GM18873 (cell line): ENCODE measurements at regions not wholly inside any gene's neighbourhood (a gene's known extent, or its start where the extent isn't known, plus 50 kb on each side); places are given as distances from the start of the nearest gene placed in this dataset.
"Not testable (repeated sequence)": the region's sequence is repeated elsewhere in the genome, so short reads cannot be mapped to it uniquely, and the experiment has no call there.

Experiments
- ATAC-seq: cut with Tn5 transposase; IDR thresholded peaks from one replicate; pipeline ENCODE4 v1.9.1; 2021; ENCODE audit warnings: mild to moderate bottlenecking, moderate library complexity, moderate number of reproducible peaks; ENCODE audit not compliant: unreplicated experiment, low FRiP score

DNA sequence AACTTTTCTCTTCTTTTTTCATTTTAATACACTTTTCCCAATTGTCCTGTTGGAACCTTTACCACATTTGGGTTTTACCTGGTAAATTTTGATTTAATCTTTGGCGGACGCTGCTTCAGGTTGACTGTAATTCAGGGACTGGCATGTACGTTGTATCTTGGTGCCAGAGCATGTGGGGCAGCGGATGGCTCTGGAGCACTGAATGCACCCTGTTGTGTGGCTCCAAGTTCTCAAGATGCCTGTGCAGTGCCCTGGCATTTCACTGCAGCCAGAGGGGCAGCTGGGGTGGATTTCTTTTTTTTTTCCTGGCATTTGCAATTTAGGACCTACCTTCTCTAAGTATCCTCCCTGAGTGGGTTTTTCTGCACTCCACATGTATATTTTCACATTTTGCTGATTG lies 242.2 kb downstream of the BLID start:
- no peak for ATAC-seq

DNA sequence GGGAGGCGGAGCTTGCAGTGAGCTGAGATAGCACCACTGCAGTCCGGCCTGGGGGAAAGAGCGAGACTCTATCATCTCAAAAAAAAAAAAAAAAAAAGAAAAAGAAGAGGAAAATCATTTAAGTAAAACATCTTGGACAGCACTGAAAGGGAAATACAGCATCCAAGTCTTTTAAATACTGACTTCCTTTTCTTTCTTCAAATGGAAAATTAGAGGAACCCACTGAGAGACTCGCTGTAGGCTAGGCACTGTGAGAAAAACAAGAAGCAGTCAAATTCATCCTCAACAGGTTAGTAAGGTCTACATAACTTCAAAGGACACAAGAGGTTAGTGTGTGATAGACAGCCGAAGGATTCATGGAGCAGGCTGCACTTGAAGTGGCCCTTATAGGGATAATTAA lies 243.7 kb downstream of the BLID start:
- no peak for ATAC-seq

DNA sequence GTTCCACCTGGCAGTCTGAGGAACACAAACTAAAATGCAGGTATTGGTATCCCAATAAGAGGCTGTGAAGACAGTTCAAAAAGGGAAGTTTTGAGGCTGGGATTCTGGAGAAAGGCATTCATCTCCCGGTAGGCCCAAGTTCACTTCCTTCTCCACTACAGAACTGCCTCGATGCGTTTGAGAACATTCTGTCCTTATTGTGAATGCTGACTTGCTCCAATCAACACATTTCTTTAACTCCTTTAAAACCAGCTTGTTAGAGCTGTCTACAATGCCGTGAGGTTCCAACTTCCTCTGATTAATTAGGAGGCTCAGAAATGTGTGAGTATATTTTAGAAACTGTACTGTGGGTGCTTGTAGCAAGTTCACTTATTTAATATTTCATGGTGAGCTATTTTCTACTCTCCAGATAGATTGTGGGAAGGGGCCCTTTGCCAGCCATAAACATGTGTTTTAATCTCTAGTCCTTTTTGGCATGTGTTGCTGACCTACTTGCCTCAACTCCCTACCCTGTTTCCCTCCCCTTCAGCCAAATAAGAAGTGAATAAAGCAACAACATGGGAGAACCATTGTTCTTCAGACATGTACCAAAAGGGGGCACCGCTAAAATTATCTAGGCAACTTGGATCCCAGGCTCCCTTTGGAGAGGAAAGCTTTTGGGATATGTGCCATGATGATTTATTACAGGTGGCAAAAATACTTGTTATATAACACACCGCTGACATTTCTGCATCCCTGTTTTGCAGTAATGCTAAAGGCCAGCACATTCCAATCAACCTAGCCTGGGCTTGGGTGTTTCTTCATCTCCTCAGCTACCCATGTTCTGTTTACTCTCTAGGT lies 245.6 kb downstream of the BLID start:
- ATAC-seq = no peak

DNA sequence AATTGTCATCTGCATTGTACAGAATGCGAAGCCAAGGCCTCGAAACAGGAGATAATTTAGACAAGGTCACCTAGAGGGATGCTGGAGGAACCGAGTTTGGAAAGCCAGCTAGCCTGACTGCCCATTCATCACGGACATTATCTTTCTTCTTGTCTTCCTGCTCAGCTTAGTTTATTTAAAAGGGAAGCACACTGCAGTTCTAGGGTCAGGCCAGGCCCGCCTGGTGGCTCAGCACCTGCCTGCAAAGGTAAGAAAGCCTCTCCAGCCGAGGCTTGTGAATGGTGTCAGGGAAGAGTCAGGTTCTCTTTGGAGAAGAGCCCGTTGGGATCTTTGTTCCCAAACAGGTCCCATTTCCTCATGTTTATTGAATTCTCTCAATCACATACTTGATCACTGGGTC lies 246.5 kb downstream of the BLID start:
- no peak for ATAC-seq

DNA sequence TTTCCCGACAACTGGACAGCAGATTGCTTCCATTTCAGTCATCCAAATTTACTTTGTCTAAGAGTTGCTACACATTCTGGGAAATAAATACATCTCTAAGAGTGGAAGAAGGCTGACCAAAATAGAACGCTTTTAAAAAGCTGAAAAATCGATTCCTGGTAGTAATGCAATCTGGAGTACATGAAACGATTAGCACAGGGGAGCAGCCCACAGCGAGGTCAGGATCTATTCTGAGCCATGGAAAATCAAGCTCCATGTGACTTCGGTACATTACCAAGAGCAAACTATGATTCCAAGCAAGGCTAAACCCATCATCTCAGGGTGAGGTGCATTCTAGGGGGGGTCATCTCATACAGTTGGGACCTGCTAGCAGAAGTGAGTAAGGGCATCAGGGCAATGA lies 249.3 kb downstream of the BLID start:
- ATAC-seq = no peak

DNA sequence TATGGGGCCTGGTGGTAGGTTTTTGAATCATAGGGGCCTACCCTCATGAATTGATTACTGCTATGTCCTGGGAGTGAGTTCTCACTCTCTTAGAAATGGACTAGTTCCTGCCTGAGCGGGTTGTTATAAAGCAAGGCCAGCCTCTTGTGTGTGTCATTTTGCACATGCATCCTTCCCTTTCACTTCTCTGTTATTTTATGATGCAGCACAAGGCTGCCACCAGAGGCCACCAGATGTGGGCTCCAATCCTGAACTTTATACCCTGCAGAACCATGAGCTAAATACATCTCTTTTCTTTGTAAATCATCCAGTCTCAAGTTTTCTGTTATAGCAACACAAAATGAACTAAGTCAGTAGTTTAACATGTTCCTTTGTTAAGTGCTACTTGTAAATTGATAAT lies 251.4 kb downstream of the BLID start:
- no peak for ATAC-seq

DNA sequence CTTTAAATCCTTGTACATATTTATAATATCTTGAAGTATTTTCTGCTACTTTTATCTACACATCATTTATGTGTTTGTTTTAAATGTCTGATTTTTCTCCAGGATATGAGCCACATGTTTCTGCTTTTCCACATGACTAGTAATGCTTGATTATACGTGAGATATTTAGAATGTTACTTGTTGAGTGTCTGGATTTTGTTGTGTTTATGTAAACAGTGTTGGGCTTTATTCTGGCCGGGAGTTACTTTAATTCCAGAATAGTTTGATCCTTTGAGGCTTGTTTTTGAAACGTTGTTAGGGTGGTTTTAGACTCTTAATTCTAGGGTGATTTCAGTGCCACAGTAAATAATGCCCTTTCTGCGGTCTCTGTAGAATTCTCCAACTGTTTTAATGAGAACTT lies 252.9 kb downstream of the BLID start:
- no peak for ATAC-seq

DNA sequence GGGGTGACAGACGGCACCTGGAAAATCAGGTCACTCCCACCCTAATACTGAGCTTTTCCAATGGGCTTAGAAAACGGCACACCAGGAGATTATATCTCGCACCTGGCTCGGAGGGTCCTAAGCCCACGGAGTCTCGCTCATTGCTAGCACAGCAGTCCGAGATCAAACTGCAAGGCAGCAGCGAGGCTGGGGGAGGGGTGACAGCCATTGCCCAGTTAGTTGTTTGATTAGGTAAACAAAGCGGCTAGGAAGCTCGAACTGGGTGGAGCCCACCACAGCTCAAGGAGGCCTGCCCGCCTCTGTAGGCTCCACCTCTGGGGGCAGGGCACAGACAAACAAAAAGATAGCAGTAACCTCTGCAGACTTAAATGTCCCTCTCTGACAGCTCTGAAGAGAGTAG lies 260.9 kb downstream of the BLID start:
- ATAC-seq = not testable (repeated sequence)

DNA sequence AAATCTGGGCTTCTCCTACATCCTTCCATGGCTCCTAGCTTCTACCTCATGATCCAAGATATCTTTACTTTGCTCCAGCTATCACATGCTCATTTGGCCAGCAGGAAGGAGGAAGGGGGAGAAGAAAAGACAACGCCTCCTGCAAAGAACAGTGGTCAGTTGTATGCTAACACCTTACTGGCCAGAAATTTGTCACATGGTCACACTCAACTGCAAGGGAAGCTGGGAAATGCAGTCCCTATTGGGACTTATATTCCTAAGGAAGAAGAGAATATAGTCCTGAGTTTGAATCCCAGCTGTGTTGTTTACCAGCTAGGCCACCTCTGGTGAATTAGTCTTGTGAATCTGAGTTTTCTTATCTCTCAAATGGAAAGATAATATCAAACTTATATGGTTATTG lies 272.0 kb downstream of the BLID start:
- ATAC-seq = no peak

DNA sequence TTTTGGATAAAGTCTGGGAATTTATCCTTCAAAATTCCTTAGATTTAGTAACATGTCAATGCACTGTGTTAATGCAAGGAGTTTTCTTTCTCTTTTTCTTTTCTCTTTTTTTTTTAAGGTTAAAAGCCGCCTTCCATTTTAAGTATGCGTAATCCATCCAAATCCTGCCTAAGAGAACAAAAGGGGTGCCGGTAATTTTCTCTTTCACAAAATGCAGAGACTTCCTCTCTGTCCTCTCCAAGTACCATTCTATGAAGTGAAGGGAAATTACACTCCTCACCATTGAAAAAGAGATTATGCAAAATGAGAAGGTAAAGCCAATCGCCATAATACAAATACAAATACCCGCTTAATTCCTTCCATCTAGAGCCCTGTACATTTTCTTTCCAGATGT lies 273.8 kb downstream of the BLID start:
- ATAC-seq = no peak

DNA sequence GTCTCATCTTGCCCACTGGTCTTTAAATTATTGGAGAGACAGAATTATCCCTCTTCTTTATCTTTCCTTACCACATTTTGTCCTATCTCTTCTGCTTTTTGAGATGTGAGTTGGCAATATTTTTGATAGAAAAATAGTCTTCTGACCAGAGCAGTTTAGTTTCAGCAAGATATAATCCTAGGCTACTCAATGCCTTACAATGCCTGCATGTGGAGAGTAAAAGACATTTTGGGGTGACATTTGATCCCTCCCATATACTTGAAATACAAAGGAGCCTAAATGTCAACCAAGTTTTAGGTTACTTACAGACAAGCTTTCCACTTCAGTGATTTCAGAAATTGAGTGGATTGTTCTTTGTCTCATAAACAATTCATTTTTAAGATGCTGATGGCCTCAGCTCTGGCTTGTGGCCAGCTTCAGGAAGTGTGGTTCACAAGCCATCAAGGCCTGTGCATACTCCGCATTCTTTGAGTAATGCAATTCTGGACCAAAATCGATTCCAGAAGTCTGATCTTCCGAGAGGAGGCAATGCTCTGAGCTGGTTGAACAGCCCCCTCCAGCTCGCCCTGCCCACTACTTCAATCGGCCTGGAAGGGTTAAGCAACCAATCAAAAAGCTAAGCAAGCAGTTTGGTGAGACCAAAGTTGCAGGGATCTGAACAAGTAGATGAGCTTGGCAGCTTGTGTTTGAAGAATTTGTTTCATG lies 274.4 kb downstream of the BLID start:
- ATAC-seq = no peak

DNA sequence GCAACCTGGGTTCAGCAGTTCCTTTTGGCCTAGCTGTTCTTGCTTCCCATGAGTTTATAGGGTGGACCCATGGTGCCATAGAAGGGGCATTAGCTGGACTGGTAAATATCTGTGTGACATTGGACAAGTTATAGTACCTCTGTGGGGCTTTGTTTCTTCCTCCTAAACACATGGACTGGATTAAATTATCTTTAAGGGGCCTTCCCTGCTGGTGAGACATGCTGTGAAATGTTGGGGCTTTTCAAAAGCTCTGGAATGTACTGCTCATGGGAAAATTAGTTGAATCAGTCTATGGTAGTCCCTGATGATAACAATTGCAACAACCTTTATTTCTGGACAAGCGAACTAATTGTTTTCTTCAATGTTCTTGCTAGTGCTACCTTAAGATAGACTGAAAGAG lies 276.2 kb downstream of the BLID start:
- no peak for ATAC-seq

DNA sequence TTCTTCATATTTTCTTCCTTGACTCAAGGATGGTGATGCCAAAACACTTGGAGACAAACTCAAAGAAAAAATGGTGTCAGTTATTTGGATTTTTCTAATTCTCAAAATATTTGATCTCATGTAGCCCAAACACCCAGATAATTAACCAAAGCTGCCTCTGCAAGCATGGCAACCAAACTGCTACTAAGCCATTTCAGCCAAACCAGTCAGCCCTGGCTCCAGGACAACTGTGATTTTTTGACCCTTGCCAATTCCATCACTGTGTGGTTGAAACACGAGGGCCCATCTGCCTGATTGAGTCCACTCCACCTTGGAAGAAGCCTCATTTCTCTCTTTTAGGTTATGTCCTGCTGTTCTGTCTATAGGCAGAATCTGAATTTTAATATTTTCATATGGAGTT lies 277.4 kb downstream of the BLID start:
- ATAC-seq = no peak

DNA sequence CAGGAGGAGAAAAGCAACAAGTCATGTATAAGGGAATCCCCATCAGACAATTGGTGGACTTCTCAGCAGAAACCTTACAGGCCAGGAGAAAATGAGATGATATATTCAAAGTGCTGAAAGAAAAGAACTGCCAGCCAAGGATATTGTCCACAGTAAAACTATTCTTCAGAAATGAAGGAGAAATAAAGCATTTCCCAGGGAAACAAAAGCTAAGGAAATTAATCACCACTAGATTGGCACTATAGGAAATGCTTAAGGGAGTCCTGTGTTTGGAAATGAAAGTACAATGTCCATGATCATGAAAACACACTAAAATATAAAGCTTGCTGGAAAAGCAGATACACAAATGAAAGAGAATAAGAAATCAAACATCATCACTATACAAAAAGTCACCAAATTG lies 282.0 kb downstream of the BLID start:
- no peak for ATAC-seq

DNA sequence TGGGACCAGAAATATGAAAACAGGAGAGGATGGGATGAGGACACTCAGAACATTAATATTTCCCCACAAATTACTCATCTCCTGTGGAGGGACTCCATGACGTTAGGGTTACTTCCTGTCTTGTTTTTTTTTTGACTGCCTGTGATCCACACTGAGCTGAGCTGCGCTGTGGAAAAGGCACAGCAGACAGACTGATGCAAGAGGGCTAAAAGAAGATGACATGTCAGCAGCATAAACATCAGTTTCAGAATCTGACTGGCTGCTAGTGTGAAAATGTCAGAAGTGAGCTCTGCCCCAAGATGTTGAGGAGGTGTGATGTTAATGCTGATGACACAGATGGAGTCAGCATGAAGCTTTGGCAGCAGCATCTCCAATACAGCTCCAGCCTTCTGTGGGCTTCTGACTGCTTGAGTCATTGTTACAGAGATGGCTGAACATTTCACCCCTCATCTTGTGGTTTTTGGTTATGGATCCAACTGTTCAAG lies 286.8 kb downstream of the BLID start:
- no peak for ATAC-seq

DNA sequence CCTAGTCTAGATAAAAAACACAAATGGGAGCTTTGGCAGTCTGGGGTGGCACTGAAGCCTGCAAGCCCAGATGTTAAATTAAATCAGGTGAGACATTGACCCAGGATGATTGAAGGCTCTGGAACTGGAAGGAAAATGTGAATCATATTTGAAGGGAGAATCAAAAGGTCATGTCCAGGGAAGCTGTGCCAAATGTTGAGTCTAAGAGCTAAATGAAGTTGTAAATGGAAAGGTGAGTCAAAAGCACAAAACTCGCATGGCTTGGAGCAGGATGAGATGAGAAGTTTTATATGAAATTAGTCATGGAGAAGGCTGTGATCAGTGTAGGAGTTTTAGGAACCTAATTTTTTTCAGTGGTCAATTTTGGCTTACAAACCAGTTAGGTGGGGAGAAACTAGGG lies 301.1 kb downstream of the BLID start:
- ATAC-seq = no peak

DNA sequence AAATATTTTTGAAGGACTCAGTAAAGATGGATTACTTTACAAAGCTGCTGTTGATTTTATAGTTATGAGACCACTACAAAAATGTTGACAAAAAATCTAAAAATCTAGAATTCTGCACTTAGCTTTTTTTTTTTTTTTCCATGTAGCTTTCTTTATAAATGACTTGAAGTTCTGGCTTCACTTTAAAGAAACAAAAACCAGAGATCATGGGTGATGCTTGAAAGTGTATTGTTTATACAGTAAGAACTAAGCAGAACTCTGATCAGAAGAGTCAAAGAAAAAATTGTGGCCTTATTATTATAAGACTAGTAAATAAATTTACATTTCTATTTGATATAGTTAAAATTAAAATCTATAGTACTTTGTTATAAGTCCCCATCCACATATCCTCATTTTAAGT lies 301.7 kb downstream of the BLID start:
- ATAC-seq = no peak

DNA sequence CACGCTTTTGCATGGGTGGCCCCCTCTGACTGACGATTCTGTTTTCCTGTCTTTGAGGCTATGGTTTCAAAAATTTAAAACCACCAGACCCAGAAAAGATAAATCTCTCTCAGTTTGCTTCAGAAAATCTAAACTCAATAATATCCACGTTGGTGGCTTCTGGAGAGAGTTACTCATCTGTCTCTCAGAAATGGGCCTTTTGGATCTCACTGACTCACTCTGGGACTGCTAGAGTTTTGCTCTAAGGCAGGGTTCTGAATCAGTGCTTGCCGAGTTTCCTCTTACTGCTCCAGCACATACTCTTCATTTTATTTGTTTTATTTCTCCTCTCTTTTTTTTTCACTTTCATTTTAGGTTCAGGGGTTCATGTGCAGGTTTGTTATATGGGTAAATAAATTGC lies 305.7 kb downstream of the BLID start:
- ATAC-seq = no peak

DNA sequence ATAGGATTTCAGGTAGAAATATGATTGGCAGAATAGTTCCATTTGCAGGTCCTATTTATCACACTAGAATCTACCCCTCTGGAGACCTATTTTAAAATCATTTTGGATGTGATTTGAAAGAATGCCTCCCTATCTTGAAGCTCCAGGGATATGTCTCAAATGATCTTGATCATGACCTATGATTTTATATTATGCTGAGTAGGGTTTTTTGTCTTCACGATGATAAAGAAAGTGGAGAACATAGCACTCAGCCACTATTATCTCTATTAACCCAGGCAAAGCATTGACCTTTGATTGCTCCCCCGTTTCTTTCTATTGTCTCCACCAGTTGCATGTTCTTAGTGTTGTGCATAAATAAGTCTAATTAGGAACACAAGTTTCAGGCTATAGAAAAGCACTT lies 307.9 kb downstream of the BLID start:
- ATAC-seq = no peak

DNA sequence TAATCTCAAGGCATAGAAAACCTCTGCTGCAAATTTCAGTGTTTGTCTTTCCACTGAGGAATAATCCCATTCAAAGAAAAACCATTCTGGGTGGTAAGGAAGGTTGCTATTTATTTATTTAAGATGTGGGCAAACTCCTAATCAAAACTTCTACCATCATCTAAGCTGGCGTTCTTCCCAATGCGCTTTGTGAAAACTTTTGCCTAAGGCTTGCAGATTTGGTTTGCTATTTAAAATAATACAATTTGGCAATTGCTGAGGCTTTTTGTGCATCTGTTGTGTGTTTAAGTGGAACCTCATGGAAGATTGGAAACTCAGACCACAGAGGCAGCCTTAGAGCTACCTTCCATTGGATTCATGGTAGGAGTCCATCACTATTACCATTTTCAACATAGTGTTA lies 309.0 kb downstream of the BLID start:
- no peak for ATAC-seq

DNA sequence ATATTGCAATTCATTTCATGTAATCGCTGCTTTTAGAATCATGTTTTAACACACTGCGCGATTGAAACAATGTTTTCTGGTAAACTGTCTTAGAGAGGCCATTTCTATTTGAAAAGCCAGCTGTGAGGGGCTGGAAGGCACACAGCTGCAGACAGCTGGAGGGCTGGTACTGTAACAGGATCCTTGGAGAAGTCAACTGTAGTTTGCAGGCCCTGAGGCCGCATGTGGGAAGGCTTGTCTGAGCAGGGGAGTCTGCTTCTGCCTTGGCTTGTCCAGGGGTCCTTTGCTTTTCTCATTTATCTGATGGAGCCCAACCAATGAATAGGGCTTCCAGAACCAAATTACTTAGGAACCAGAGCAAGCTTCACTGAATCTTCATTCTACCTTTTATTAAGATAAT lies 313.5 kb downstream of the BLID start:
- no peak for ATAC-seq

DNA sequence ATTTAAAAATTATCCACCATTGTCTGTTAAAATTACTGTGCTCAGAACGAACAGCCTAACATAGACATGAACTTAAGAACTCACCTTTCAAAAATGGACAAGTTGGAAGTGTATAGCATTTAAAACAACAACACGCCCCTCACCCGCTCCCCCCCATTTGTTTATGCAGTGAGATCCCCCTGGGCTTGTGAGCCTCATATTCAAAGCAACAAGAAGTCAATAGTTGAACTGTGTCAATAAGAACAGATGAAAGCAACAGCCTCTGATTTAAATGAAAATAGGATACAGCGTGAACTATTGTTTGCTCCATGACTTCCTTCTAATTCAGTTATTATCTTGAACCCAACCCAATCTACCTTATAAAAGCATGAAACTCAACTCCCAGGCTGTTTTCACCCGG lies 314.2 kb downstream of the BLID start:
- ATAC-seq = no peak
